GM12874 (cell line): ENCODE measurements at regions not wholly inside any gene's neighbourhood (a gene's known extent, or its start where the extent isn't known, plus 50 kb on each side); places are given as distances from the start of the nearest gene placed in this dataset.

Source experiments
- CTCF ChIP-seq: IDR thresholded peaks from 2 replicates; pipeline ENCODE4 v1.5.1; 2011; ENCODE audit warnings: low read depth, mild to moderate bottlenecking, control low read depth, low read length, moderate library complexity; ENCODE audit not compliant: insufficient read depth

- no peak for TF ChIP-seq CTCF
Observed at GRCh38 chrX:147739196-147739595, 172.5 kb upstream of the FMR1 start.

- no peak for TF ChIP-seq CTCF
Observed at GRCh38 chrX:147741776-147742175, 169.9 kb upstream of the FMR1 start.

- TF ChIP-seq CTCF, result no peak
Observed at GRCh38 chrX:147749308-147749707, 162.4 kb upstream of the FMR1 start.

DNA sequence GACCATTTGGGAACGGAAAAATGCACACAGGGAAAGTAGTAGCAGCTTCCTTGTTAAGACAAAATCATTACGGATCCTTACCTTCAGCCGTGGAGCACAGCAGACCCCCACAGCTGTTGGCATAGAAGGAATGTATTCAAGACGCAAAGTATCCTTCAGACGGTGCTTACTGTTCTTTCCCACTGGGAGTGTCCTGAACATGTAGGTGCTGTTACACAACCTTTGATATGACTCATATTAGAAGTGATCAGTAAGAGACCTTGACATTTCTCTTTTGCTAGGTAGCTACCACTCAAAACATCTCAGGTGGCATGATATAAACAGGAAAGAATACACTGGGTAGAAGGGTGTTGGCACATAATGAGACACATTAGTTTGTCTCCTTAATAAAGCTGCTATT lies 154.0 kb upstream of the FMR1 start:
- TF ChIP-seq CTCF, result no peak

DNA sequence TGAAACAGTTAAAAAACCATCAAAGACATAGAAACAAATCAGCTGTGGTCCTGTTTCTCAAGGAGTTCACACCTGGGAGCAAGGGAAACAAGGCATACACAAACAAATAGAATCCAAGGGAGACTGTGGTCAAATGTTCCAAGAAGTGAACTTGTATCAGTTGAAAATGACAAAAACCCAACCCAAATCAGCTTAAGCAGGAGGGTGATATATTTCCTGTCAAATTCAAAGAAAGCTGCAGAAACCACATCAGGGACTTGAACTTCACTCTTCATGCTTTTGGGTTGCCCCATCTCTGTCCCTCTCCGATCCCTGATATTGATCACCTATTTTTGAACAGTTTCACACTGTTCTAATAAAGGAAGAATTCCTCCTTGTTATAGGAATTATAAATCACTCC lies 148.6 kb upstream of the FMR1 start:
- no peak for TF ChIP-seq CTCF

GRCh38 chrX:147764868-147765267 lies 146.9 kb upstream of the FMR1 start:
- TF ChIP-seq CTCF, result no peak

DNA sequence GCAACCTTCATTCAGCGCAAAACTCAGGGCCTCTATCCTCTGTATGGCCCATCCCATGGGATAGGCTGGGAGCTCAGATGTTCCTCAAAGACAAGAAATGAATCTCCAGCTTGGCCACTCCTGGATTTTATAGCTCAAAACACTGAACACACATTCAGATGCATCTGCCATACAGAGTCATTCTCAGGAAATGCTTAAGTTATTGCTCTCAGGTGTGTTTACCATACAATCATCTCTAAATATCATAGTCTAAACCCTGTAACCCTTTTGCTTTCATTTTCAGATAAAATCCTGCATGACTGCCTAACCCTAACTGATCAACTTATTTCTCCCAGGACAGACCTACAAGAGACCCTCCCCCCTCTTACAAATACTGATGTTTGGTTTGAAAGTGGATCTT lies 140.9 kb upstream of the FMR1 start:
- no peak for TF ChIP-seq CTCF

GRCh38 chrX:147776988-147777387 lies 134.7 kb upstream of the FMR1 start:
- no peak for TF ChIP-seq CTCF
